NCI-H2196 treated with DMSO at 0.1 percent for 48 hours (cell line): ENCODE measurements at regions not wholly inside any gene's neighbourhood (a gene's known extent, or its start where the extent isn't known, plus 50 kb on each side); places are given as distances from the start of the nearest gene placed in this dataset.
"Not testable (repeated sequence)": the region's sequence is repeated elsewhere in the genome, so short reads cannot be mapped to it uniquely, and the experiment has no call there.

Source experiments
- DNase-seq: peaks from one replicate; lab custom pipeline; 2025; ENCODE audit not compliant: unreplicated experiment; lab: John Stamatoyannopoulos, UW

GRCh38 chr18:58805467-58806187 is 59.0 kb upstream of the ZNF532 start:
- DNase-seq, result peak; percentile 69

GRCh38 chr18:58806826-58807714 is 57.6 kb upstream of the ZNF532 start:
- DNase-seq, result no peak

- DNase-seq, result no peak
Measured at GRCh38 chr18:58807766-58808165, 56.9 kb upstream of the ZNF532 start.

GRCh38 chr18:58808349-58808748 is 56.3 kb upstream of the ZNF532 start:
- no peak for DNase-seq

- DNase-seq, result not testable (repeated sequence)
Measured at GRCh38 chr18:58811859-58812258, 52.8 kb upstream of the ZNF532 start.

GRCh38 chr18:58813105-58813504 is 51.6 kb upstream of the ZNF532 start:
- no peak for DNase-seq

GRCh38 chr18:58813561-58814225 is 51.0 kb upstream of the ZNF532 start:
- DNase-seq, result no peak

GRCh38 chr18:58814317-58814716 is 50.4 kb upstream of the ZNF532 start:
- no peak for DNase-seq
